Muscle of leg (tissue), 3 donors: ENCODE measurements at regions not wholly inside any gene's neighbourhood (a gene's known extent, or its start where the extent isn't known, plus 50 kb on each side); places are given as distances from the start of the nearest gene placed in this dataset.

Experiments
- DNase-seq: peaks from one replicate; pipeline ENCODE4 v3.0.0; 2013
- H3K27ac ChIP-seq: one replicate; pipeline ENCODE4 v1.5.1; 2013; ENCODE audit warnings: mild to moderate bottlenecking, low read length, control low read depth
- H3K27me3 ChIP-seq: one replicate; pipeline ENCODE4 v1.6.1; 2013; ENCODE audit warnings: low read length; ENCODE audit not compliant: control insufficient read depth, insufficient read depth
- H3K36me3 ChIP-seq: one replicate; pipeline ENCODE4 v1.6.1; 2013; ENCODE audit warnings: low read length; ENCODE audit not compliant: control insufficient read depth, insufficient read depth
- H3K4me1 ChIP-seq: one replicate; pipeline ENCODE4 v1.6.1; 2013; ENCODE audit warnings: low read length; ENCODE audit not compliant: control insufficient read depth, insufficient read depth
- H3K4me3 ChIP-seq: one replicate; pipeline ENCODE4 v1.5.1; 2013; ENCODE audit warnings: low read length, control low read depth
- H3K9me3 ChIP-seq: replicated peaks from 2 replicates; pipeline ENCODE4 v1.6.1; 2013; ENCODE audit warnings: low read depth, low read length; ENCODE audit not compliant: control insufficient read depth
- WGBS: methylation state at CpG from one replicate; pipeline ENCODE4 v1.1.5; 2013; ENCODE audit warnings: missing lambda C conversion rate; ENCODE audit not compliant: insufficient coverage; 5-methylcytosine and 5-hydroxymethylcytosine counted together

DNA sequence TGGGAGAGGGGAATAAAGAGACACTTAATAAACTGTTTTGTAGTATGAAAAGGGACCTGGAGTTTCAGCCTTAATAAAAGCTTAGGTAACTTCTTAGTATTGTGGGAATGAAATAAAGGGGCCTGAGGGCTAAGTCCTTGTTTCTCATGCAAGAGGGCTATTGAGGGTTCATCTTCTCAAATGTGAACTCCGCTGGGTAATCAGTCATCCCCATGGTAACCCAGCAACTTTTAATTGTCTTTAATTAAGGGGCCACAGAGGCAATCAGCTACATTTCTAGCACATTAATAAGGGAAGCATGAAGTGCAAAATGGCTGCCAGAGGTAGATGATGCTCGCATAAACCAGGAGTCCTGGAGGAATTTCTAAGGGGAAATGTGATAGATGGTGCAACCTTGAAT lies 1784.2 kb upstream of the CELF4 start:
- no peak for DNase-seq
- 80% methylated on average over 1 of the region's 2 CpGs for WGBS
- Histone ChIP-seq H3K27ac (no peak overlapping the region), H3K9me3 (no peaks in the 10 kb centered on the region), H3K27me3 (no peaks in the 10 kb centered on the region), H3K4me1 (no peaks in the 10 kb centered on the region), H3K36me3 (no peaks in the 10 kb centered on the region), H3K4me3 (no peak overlapping the region)

DNA sequence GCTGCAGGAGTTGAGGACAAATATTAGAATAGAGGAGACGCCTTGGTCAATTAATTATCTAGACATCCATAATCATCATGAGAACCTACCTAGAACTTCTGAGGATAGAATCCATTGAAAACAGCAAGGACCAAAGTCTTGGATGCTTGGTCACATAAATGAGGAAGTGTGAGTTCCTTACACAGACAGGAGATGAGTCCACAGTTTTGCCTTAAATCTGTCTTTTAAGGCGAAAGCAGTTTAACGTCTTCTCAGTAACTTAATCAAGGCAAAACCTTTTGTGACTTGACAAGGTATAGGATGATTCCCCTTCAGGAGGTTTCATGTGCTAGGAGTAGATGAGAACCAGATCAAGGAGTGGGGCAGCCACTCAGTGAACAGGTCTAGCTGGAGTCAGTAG lies 1783.2 kb upstream of the CELF4 start:
- DNase-seq = no peak

DNA sequence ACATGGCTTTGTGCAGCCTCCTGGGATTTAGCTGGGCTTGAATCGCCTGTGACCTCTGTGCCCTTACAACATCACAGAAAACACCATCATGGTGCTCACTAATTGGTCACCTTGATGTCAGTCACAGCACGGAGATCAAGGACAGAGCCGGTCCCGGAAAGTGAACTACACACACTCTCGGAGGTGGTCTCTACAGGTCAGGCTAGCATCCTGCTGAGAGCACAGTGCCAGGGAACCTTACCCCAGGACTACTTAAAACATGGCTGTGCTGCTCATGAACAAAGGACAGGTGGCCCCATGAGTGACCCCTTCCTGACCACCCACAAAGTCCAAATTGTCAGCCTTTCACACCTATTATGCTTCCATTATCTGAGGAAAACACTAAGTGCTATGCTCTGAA lies 1782.1 kb upstream of the CELF4 start:
- H3K4me1 ChIP-seq = no peaks in the 10 kb centered on the region
- no peaks in the 10 kb centered on the region for H3K36me3 ChIP-seq
- no peak for DNase-seq
- H3K27ac ChIP-seq = no peak overlapping the region
- H3K4me3 ChIP-seq = no peak overlapping the region
- 51% methylated on average over 5 of the region's 5 CpGs for WGBS
- H3K9me3 ChIP-seq = no peaks in the 10 kb centered on the region
- no peaks in the 10 kb centered on the region for H3K27me3 ChIP-seq

More for the DNA sequence above, 1783.2 kb upstream of the CELF4 start:
- Histone ChIP-seq H3K27ac (no peak overlapping the region), H3K9me3 (no peaks in the 10 kb centered on the region), H3K4me1 (no peaks in the 10 kb centered on the region), H3K27me3 (no peaks in the 10 kb centered on the region), H3K36me3 (no peaks in the 10 kb centered on the region), H3K4me3 (no peak overlapping the region)
- WGBS = no CpG with 5 or more reads among the region's 3 CpGs

DNA sequence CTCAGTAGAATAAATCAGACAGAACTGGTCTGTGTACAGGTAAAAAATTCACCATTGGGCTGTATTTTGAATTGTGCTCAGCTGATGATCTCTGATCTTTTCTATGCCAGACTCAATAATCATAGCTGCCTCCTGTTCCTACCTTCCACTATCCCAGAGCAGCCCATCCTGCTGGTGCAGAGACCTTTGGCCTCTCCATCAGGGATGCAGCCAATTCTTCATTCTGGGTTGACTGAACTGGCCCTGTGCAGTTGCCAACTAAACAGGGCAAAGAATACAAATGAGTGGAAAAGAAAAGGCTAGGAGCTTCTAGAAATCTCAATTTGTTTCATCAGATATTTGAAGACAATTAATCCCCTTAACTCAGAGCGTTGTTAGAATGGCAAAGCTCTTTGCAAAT lies 1781.3 kb upstream of the CELF4 start:
- DNase-seq = no peak
- H3K4me1 ChIP-seq = no peaks in the 10 kb centered on the region
- WGBS = no CpG with 5 or more reads among the region's 1 CpG
- no peak overlapping the region for H3K4me3 ChIP-seq
- no peak overlapping the region for H3K27ac ChIP-seq
- no peaks in the 10 kb centered on the region for H3K9me3 ChIP-seq
- H3K27me3 ChIP-seq = no peaks in the 10 kb centered on the region
- no peaks in the 10 kb centered on the region for H3K36me3 ChIP-seq

DNA sequence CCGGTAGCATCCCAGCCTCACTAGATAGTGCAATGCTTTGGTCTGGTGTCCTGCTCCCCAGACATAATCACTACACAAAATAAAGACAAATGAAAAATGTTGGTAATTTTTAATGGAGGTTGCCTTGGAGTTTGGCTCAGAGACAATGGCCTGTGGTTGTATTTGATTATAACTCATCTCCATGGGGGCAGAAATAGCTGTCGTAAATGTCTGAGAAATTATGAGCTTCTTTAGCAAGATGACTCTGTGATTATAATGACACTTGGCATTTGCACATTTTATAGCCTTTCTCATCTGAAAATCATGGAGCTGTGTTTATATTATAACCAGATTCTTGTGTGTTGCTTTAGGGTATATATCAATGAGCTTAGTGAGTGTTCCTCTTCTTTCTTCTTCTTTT lies 1779.7 kb upstream of the CELF4 start:
- no peak for DNase-seq
- whole genome bisulfite sequencing = no CpG with 5 or more reads among the region's 2 CpGs
- no peak overlapping the region for H3K27ac ChIP-seq
- no peaks in the 10 kb centered on the region for H3K27me3 ChIP-seq
- H3K36me3 ChIP-seq = no peaks in the 10 kb centered on the region
- no peaks in the 10 kb centered on the region for H3K9me3 ChIP-seq
- no peaks in the 10 kb centered on the region for H3K4me1 ChIP-seq
- no peak overlapping the region for H3K4me3 ChIP-seq

DNA sequence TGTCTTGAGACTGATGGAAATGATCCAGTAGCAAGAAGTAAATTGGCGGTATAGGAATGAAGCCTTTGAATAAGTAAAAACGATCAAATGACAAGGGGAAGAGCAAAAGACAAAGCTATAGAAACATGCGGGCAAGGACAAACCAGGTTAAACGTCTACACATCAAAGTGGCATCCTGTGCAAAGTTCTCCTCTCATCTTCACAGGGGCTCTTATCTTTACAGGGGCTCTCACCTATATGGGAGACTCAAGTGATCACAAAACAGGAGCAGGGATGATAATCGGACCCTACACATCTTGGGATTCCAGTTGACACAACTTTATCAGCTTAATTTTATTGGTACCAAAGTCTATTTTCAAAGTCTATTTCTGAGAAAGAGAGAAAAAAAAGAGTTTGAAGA lies 1778.9 kb upstream of the CELF4 start:
- Histone ChIP-seq H3K27me3 (no peaks in the 10 kb centered on the region), H3K4me1 (no peaks in the 10 kb centered on the region), H3K27ac (no peak overlapping the region), H3K9me3 (no peaks in the 10 kb centered on the region), H3K36me3 (no peaks in the 10 kb centered on the region), H3K4me3 (no peak overlapping the region)
- WGBS = 81% methylated on average over 3 of the region's 5 CpGs
- no peak for DNase-seq

DNA sequence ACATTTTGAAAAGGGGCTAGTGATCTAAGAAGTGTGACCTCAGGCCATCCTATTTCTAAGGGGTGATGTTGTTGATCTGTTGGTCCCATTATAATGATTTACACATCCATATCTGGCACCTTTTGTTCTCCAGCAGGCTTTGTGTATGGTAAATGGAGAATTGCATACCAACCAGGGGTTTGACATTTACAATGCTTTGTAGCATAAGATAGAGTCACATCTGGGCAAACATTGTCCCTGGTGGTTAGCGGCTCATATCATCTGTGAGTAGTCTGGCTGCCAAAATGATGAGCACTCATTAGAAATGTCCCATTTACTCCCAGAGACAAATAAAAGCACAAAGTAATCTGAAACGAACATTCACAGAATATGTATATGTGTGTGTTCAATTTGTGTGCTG lies 1775.5 kb upstream of the CELF4 start:
- no peaks in the 10 kb centered on the region for H3K36me3 ChIP-seq
- H3K27me3 ChIP-seq = no peaks in the 10 kb centered on the region
- H3K27ac ChIP-seq = no peak overlapping the region
- H3K9me3 ChIP-seq = no peaks in the 10 kb centered on the region
- no CpG with 5 or more reads among the region's 2 CpGs for WGBS
- H3K4me3 ChIP-seq = no peak overlapping the region
- no peak for DNase-seq
- no peaks in the 10 kb centered on the region for H3K4me1 ChIP-seq

DNA sequence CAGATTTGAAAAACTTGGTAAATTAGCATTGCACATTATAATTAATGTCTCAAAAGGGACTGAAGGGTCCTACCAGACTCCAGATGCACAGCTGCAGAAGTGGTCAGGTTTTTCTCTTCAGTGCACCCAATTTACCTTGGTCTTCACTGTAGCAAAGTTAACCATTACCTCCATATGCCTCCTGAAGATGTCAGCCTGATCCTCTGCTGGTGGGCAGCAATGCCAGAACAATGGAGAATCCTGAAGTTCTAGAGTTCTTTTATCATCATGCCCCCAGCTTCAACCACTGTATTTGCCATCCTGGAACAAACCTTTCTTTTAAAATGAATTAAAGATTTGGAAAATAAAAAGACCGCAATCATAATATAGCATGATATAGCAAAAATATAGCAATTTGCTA lies 1774.8 kb upstream of the CELF4 start:
- WGBS = no CpG with 5 or more reads among the region's 1 CpG
- H3K27me3 ChIP-seq = no peaks in the 10 kb centered on the region
- no peak for DNase-seq
- H3K27ac ChIP-seq = no peak overlapping the region
- no peaks in the 10 kb centered on the region for H3K36me3 ChIP-seq
- H3K9me3 ChIP-seq = no peaks in the 10 kb centered on the region
- no peaks in the 10 kb centered on the region for H3K4me1 ChIP-seq
- H3K4me3 ChIP-seq = no peak overlapping the region

DNA sequence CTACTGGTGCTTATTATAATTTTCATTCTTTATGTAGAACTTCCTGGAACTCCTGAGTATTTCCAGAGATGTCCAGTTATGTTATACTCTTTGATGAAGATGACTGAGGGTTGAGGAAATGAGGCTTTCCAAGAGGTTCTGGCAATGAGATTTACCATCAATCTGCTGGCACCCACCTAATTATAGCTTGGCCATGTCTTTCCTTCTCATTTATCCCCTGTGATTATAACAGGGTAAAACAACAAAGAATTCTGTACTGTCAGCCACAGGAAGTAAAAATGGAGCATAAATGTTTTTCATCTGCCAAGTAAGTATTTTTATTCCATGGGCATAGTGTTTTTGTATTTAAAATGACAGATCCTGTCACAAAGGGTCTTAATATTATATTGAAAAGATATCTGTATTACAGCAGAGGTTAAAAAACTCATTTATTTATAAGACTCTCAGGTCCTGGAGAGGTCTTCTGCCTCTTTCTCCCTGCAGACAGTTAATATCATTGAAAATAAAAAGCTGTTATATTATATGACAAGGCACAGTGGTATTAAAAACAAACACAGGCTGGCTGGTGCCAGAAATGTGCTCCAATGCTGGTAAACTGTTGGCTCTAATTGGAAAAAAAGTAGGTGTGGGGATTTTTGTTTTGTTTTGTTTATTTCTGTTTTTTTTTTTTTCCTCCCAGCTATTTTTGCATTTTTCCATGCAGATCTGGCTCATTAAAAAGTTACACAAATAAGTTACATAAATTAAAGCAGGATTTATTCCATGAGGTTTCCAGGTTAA lies 1764.1 kb upstream of the CELF4 start:
- Histone ChIP-seq H3K36me3 (no peaks in the 10 kb centered on the region), H3K4me1 (no peaks in the 10 kb centered on the region)

DNA sequence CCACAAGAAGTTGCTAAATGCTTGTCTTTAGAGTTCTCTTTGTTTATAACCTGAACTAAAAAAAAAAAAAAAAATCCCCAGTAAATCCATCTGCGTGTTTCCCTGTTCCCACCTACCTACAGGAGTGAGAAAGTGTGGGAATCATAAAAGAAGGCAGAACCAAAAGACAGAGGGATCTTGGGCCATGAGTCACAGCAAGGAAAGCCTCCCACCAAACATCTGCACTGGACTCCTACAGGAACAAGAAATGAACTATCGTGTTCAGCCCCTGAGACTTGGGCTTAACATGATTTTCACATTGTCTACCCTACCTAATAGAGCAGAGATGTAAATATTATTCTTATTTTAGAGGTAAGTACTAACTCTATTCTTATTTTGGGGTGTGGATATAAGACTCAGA lies 1761.2 kb upstream of the CELF4 start:
- Histone ChIP-seq H3K27ac (no peak overlapping the region), H3K27me3 (no peaks in the 10 kb centered on the region), H3K9me3 (no peaks in the 10 kb centered on the region), H3K36me3 (no peaks in the 10 kb centered on the region), H3K4me3 (no peak overlapping the region), H3K4me1 (no peaks in the 10 kb centered on the region)
- no CpG with 5 or more reads among the region's 2 CpGs for WGBS
- no peak for DNase-seq

More for the DNA sequence above, 1764.1 kb upstream of the CELF4 start:
- no peak for DNase-seq
- no peaks in the 10 kb centered on the region for H3K27me3 ChIP-seq
- no peaks in the 10 kb centered on the region for H3K9me3 ChIP-seq
- no peak overlapping the region for H3K27ac ChIP-seq
- no peak overlapping the region for H3K4me3 ChIP-seq

DNA sequence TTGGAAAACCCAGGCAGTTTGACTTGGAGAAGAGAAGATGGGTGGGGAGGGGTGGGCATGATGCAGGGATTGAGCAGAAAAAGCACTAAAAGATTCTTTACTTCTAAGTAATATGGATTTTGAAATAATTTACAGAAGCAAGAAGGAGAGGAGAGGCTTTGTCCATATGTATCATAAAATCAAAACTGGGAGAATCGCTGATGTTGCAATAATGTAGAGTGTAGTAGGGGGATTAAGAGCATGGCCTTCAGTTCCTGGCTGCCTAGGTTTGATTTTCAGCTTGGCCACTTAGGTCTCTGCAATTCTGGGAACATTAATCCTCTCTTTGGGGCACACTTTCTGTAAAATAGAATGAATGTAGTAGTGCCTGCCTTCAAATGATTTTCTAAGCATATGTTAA lies 1760.4 kb upstream of the CELF4 start:
- H3K27me3 ChIP-seq = no peaks in the 10 kb centered on the region
- no peak overlapping the region for H3K27ac ChIP-seq
- no peaks in the 10 kb centered on the region for H3K4me1 ChIP-seq
- no peak overlapping the region for H3K4me3 ChIP-seq
- H3K36me3 ChIP-seq = no peaks in the 10 kb centered on the region
- H3K9me3 ChIP-seq = no peaks in the 10 kb centered on the region
- DNase-seq = no peak
- WGBS = 60% methylated on average over 1 of the region's 1 CpG
